Uterus (tissue), 2 donors: ENCODE measurements at regions not wholly inside any gene's neighbourhood (a gene's known extent, or its start where the extent isn't known, plus 50 kb on each side); places are given as distances from the start of the nearest gene placed in this dataset.

Source experiments
- POLR2A ChIP-seq, 2 donors: fragments of 450-650 bp; IDR thresholded peaks; one replicate each; pipeline ENCODE4 v1.6.1; 2016; ENCODE audit warnings: antibody characterized with exemption in 2 of 2, mild to moderate bottlenecking in 1 of 2, moderate library complexity in 1 of 2
- TF ChIP-seq, protein P1 (sequence below), 4 experiments: fragments of 200-600 bp in 2 of 4; fragments of 450-650 bp in 2 of 4; sonication (generic) in 2 of 4; IDR thresholded peaks; one replicate each; pipeline ENCODE4 v1.5.1; 2016 to 2019; ENCODE audit warnings: antibody characterized with exemption in 4 of 4, mild to moderate bottlenecking in 2 of 4, moderate library complexity in 1 of 4

DNA sequence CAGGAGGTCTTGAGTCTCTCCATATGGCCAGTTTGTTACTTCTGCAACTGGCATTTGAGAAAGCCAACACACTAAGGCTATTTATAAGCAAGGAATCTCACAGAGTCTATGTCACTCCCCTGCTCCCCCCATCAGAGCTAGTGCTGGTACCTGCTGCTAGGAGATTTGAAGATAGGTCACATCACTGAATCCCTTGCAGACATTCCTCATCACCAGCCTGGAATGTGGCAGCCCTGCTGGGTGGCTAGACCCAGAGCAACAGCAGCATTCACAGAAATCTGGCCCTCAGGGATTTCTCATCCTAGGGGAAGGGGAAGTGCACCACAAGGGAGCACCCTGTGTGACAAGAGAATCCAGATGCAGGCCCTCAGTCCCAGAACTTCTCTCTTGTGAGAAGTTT is 672.1 kb downstream of the HACE1 start:
- TF ChIP-seq, protein P1, sequence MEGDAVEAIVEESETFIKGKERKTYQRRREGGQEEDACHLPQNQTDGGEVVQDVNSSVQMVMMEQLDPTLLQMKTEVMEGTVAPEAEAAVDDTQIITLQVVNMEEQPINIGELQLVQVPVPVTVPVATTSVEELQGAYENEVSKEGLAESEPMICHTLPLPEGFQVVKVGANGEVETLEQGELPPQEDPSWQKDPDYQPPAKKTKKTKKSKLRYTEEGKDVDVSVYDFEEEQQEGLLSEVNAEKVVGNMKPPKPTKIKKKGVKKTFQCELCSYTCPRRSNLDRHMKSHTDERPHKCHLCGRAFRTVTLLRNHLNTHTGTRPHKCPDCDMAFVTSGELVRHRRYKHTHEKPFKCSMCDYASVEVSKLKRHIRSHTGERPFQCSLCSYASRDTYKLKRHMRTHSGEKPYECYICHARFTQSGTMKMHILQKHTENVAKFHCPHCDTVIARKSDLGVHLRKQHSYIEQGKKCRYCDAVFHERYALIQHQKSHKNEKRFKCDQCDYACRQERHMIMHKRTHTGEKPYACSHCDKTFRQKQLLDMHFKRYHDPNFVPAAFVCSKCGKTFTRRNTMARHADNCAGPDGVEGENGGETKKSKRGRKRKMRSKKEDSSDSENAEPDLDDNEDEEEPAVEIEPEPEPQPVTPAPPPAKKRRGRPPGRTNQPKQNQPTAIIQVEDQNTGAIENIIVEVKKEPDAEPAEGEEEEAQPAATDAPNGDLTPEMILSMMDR (IDR thresholded peaks at IDR 0.05): no peak
- TF ChIP-seq POLR2A (IDR thresholded peaks at IDR 0.05): no peak
